AG04450 (cell line): ENCODE measurements at regions not wholly inside any gene's neighbourhood (a gene's known extent, or its start where the extent isn't known, plus 50 kb on each side); places are given as distances from the start of the nearest gene placed in this dataset.

Experiments used
- CTCF ChIA-PET: fragments of 300-600, 350-600 bp; formaldehyde crosslinking; extraction: SDS; loops from one replicate; lab custom pipeline; 2022; ENCODE audit warnings: antibody characterized with exemption, inconsistent platforms; lab: Charles Lee
- POLR2A ChIA-PET: fragments of 350-600 bp; formaldehyde crosslinking; extraction: SDS; loops from one replicate; lab custom pipeline; 2021; ENCODE audit warnings: antibody characterized with exemption, inconsistent platforms; lab: Yijun Ruan, JAX
- DNase-seq: peaks from one replicate; pipeline ENCODE4 v3.0.0-alpha.2; 2011; ENCODE audit warnings: low read depth, low spot score
- H3K27ac ChIP-seq: one replicate; pipeline ENCODE4 v1.5.1; 2012; ENCODE audit warnings: low read depth, low read length, control low read depth
- H3K27me3 ChIP-seq: one replicate; pipeline ENCODE4 v1.6.0; 2012; ENCODE audit warnings: low read length; ENCODE audit not compliant: control insufficient read depth, insufficient read depth
- H3K4me3 ChIP-seq: 2 replicates; pipeline ENCODE4 v1.5.1; 2011; ENCODE audit warnings: mild to moderate bottlenecking, low read depth, low read length, control low read depth
- H3K9me3 ChIP-seq: 2 replicates; pipeline ENCODE4 v1.5.1; 2012; ENCODE audit warnings: low read length; ENCODE audit not compliant: control insufficient read depth, insufficient read depth
- CTCF ChIP-seq: IDR thresholded peaks from 2 replicates; pipeline ENCODE4 v1.5.1; 2011; ENCODE audit warnings: low read depth, low read length, control low read depth, inconsistent platforms

- Histone ChIP-seq H3K9me3 (no peaks in the 10 kb centered on the region), H3K4me3 (no peak overlapping the region), H3K27me3 (no peaks in the 10 kb centered on the region), H3K27ac (no peak overlapping the region)
- TF ChIP-seq CTCF: no peak
- ChIA-PET POLR2A (no interaction called here), CTCF (no interaction called here)
- no peak for DNase-seq
These were observed 121.2 kb upstream of the PRKCQ start for GRCh38 chr10:6701289-6701688.

- no peak for TF ChIP-seq CTCF
- no peak overlapping the region for H3K27ac ChIP-seq
- no peaks in the 10 kb centered on the region for H3K27me3 ChIP-seq
- no peak for DNase-seq
- no peaks in the 10 kb centered on the region for H3K9me3 ChIP-seq
- H3K4me3 ChIP-seq: no peak overlapping the region
- ChIA-PET CTCF (interaction anchor here (0.9 kb wide), 1 partner anchor 32 kb away, joined by 5 read pairs; no protein-coding TSS in a partner anchor), POLR2A (no interaction called here)
These were observed 120.0 kb upstream of the PRKCQ start for GRCh38 chr10:6700066-6700465.

DNA sequence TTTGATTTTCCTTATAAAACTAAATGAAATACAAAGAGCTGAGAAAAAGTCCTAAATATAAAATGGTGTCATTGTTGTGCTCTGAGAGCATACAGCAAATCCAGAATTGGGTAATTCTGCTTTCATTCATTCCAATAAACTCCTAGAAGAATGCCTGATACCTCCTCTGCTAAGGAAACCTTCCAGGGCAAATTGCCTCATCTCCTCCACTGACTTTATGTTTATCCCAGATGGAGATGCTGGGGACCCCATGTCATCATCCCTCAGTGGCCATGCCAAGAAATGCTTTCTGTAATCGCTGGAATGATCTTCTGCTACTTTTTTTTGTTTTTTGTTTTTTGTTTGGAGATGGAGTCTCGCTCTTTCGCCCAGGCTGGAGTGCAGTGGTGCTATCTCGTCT lies 119.3 kb upstream of the PRKCQ start:
- DNase-seq: no peak
- Histone ChIP-seq H3K27me3 (no peaks in the 10 kb centered on the region), H3K27ac (no peak overlapping the region), H3K4me3 (no peak overlapping the region), H3K9me3 (no peaks in the 10 kb centered on the region)
- ChIA-PET POLR2A (no interaction called here), CTCF (interaction anchor here (0.9 kb wide), 1 partner anchor 32 kb away, joined by 5 read pairs; no protein-coding TSS in a partner anchor)
- TF ChIP-seq CTCF: no peak

GRCh38 chr10:6695519-6695918 lies 115.4 kb upstream of the PRKCQ start:
- CTCF ChIA-PET: interaction anchor here (0.6 to 2.3 kb wide), 6 partner anchors 8 to 290 kb away, joined by 3 to 10 read pairs (median 3); no protein-coding TSS in a partner anchor
- Histone ChIP-seq H3K4me3 (no peak overlapping the region), H3K27me3 (no peaks in the 10 kb centered on the region), H3K9me3 (no peaks in the 10 kb centered on the region), H3K27ac (no peak overlapping the region)
- POLR2A ChIA-PET: no interaction called here
- TF ChIP-seq CTCF: no peak
- no peak for DNase-seq

DNA sequence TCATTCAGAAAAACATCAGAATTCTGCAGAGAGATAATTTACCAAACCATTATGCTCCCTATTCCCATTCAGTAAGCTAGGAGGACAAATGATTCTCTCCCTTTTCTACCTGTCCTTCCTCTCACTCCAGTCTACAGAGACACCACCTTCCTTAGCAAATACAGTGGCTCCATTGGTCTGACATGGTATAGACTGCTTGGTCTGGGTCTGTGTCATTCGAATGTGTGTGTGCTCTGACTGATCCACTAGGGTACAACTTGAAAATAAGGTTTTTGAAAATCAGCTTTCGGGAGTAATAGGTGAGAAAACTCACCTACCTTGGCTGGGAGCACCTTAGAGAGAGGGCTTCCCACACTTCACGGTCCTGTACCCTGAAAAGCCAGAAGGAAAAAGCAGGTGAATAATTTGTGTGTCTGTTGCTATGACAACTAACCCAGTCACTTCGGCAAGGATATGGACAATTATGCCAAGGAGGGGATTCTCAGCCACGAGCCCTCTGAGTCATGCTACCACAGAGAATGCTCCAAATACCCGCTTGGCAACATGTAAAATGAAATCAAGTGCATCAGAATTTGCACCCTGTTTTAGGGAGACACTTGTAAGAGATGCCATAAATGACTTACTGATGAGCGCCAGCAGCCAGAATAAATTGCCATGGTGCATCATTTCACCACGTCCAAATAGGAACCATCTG lies 114.5 kb upstream of the PRKCQ start:
- Histone ChIP-seq H3K27me3 (no peaks in the 10 kb centered on the region), H3K4me3 (no peak overlapping the region), H3K9me3 (no peaks in the 10 kb centered on the region), H3K27ac (no peak overlapping the region)
- ChIA-PET POLR2A (no interaction called here), CTCF (interaction anchor here (1.0 to 1.2 kb wide), 3 partner anchors 25 to 225 kb away, joined by 3 to 4 read pairs (median 3); no protein-coding TSS in a partner anchor)
- TF ChIP-seq CTCF: no peak
- no peak for DNase-seq
